Parathyroid adenoma (tissue), 2 donors: ENCODE measurements at regions not wholly inside any gene's neighbourhood (a gene's known extent, or its start where the extent isn't known, plus 50 kb on each side); places are given as distances from the start of the nearest gene placed in this dataset.

Experiments
- H2AFZ ChIP-seq: fragments of 300-600 bp; sonication (generic); one replicate; pipeline ENCODE4 v1.7.0; 2017; ENCODE audit warnings: antibody characterized with exemption, mild to moderate bottlenecking
- H3K27ac ChIP-seq: fragments of 300-600 bp; sonication (generic); one replicate; pipeline ENCODE4 v1.7.0; 2017
- H3K27me3 ChIP-seq: fragments of 300-600 bp; sonication (generic); one replicate; pipeline ENCODE4 v1.7.0; 2017; ENCODE audit warnings: low read length; ENCODE audit not compliant: control insufficient read depth, insufficient read depth
- H3K36me3 ChIP-seq: fragments of 300-600 bp; sonication (generic); one replicate; pipeline ENCODE4 v1.7.0; 2017; ENCODE audit warnings: low read length; ENCODE audit not compliant: control insufficient read depth, insufficient read depth
- H3K4me1 ChIP-seq: fragments of 300-600 bp; sonication (generic); one replicate; pipeline ENCODE4 v1.7.0; 2017; ENCODE audit warnings: control low read depth
- H3K4me2 ChIP-seq: fragments of 300-600 bp; sonication (generic); one replicate; pipeline ENCODE4 v1.7.0; 2017; ENCODE audit warnings: low read length
- H3K4me3 ChIP-seq: fragments of 300-600 bp; sonication (generic); one replicate; pipeline ENCODE4 v1.7.0; 2017; ENCODE audit warnings: low read depth, low read length
- H3K79me2 ChIP-seq: fragments of 300-600 bp; sonication (generic); one replicate; pipeline ENCODE4 v1.7.0; 2017; ENCODE audit warnings: control low read depth
- H3K9ac ChIP-seq: fragments of 300-600 bp; sonication (generic); one replicate; pipeline ENCODE4 v1.7.0; 2017; ENCODE audit warnings: mild to moderate bottlenecking
- H3K9me3 ChIP-seq: fragments of 300-600 bp; sonication (generic); one replicate; pipeline ENCODE4 v1.7.0; 2017; ENCODE audit warnings: low read length; ENCODE audit not compliant: control insufficient read depth
- CTCF ChIP-seq: fragments of 300-600 bp; sonication (generic); IDR thresholded peaks from one replicate; pipeline ENCODE4 v1.7.0; 2017; ENCODE audit warnings: antibody characterized with exemption, mild to moderate bottlenecking
- donor health status: primary hyperparathyroidism.

DNA sequence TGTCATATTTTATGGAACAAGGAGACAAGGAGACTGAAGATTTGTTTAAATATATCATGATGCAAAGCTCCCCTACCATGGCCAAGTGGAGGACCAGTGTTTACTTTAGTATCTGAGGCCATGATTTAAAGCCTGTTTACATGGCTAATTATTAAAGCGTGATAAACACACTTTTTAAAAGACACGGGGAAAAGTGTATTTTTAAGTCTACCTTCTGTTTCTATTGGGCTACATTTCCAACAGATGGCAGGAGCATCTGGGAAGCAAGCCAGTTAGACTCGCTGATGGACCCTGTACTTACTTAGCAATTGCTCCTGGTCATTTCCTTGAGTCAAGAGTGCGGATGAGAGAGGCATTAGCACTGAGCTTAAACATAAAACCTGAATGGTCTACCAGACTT is 480.3 kb upstream of the SEMA6A start:
- H3K79me2 ChIP-seq: no peaks in the 10 kb centered on the region
- H3K9ac ChIP-seq: no peak overlapping the region
- no peaks in the 10 kb centered on the region for H3K36me3 ChIP-seq
- H3K4me1 ChIP-seq: no peaks in the 10 kb centered on the region
- H3K4me3 ChIP-seq: no peak overlapping the region
- no peak overlapping the region for H3K27ac ChIP-seq
- H3K4me2 ChIP-seq: no peak overlapping the region
- TF ChIP-seq CTCF: no peak
- H3K9me3 ChIP-seq: no peaks in the 10 kb centered on the region
- H2AFZ ChIP-seq: no peak overlapping the region
- no peaks in the 10 kb centered on the region for H3K27me3 ChIP-seq

DNA sequence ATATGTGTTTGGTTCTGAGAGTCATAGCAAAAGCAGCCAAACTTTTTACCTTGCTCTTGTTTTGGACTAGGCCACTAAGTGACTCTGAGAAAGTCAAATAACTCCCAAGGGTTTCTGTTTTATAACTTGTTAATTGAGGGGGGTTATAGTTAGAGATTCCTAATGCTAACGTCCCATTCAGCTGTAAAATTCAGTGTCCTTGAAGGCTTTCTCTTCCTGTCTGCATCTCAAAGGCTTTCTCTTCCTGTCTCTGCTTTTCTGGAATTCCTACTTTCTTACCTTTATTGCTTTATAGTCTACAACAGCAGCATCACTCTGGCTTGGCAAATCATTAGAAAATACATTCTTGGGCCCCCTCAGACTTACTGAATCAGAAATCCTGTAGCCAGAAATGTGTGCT is 479.5 kb upstream of the SEMA6A start:
- H3K36me3 ChIP-seq: no peaks in the 10 kb centered on the region
- H2AFZ ChIP-seq: no peak overlapping the region
- H3K9me3 ChIP-seq: no peaks in the 10 kb centered on the region
- H3K4me1 ChIP-seq: no peaks in the 10 kb centered on the region
- H3K4me2 ChIP-seq: no peak overlapping the region
- H3K27ac ChIP-seq: no peak overlapping the region
- H3K27me3 ChIP-seq: no peaks in the 10 kb centered on the region
- no peak for TF ChIP-seq CTCF
- H3K79me2 ChIP-seq: no peaks in the 10 kb centered on the region
- H3K4me3 ChIP-seq: no peak overlapping the region
- H3K9ac ChIP-seq: no peak overlapping the region

DNA sequence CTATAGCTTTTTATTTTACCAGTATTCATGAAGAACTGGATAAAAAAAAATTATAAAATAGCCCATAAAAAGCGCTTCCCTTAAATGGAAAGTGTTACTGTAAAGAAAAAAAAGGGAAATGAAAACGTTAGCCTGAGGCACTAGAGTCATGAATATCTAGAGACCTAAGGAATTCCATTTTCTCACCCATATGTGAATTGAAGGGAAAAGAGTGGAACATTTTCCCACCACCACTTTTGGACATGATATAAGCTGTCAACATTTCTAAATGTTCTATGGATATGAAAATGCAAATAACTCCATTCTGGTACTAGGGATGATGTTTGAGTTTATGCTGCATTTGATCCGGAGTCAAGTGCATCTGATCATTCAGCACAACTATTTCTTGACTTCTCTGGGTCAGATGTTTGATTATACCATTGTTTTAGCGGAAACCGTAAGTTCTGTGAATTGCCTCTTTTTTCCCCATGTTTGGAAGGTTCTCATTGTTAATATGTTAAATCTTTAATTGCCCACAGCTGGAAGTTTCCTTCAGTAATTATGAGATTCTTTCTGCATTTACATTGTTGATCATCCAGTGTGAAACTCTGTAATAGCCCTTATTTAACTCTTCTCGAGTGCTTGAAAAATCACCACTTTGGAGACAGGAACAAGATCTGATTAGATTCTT is 467.4 kb upstream of the SEMA6A start:
- no peaks in the 10 kb centered on the region for H3K4me1 ChIP-seq
- H3K27ac ChIP-seq: no peak overlapping the region
- no peak for TF ChIP-seq CTCF
- no peaks in the 10 kb centered on the region for H3K9me3 ChIP-seq
- H3K4me2 ChIP-seq: no peak overlapping the region
- no peaks in the 10 kb centered on the region for H3K36me3 ChIP-seq
- H2AFZ ChIP-seq: no peak overlapping the region
- H3K9ac ChIP-seq: no peak overlapping the region
- H3K27me3 ChIP-seq: no peaks in the 10 kb centered on the region
- no peak overlapping the region for H3K4me3 ChIP-seq
- H3K79me2 ChIP-seq: no peaks in the 10 kb centered on the region

DNA sequence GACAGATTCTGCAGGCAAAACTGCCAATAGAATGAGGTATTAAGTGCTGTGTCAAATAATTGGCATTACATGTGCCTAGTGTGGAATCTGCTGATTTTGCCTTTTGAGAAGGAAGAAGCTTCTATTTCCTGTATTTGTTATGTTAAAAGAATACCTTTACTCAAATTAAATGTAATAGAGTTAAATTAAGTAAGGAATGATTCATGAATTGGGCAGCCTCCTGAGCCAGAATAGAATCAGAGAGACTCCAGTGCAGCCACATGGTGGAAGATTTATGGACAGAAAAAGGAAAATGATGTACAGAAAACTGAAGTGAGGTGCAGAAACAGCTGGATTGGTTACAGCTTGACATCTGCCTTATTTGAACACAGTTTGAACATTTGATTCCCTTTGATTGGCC is 464.4 kb upstream of the SEMA6A start:
- H3K4me2 ChIP-seq: no peak overlapping the region
- no peak for TF ChIP-seq CTCF
- H3K27ac ChIP-seq: no peak overlapping the region
- no peaks in the 10 kb centered on the region for H3K36me3 ChIP-seq
- H3K9ac ChIP-seq: no peak overlapping the region
- H3K4me3 ChIP-seq: no peak overlapping the region
- H3K27me3 ChIP-seq: no peaks in the 10 kb centered on the region
- no peaks in the 10 kb centered on the region for H3K4me1 ChIP-seq
- no peaks in the 10 kb centered on the region for H3K79me2 ChIP-seq
- no peak overlapping the region for H2AFZ ChIP-seq
- H3K9me3 ChIP-seq: no peaks in the 10 kb centered on the region

- no peak for TF ChIP-seq CTCF
- Histone ChIP-seq H3K27ac (no peak overlapping the region), H3K9me3 (no peaks in the 10 kb centered on the region), H3K4me3 (no peak overlapping the region), H2AFZ (no peak overlapping the region), H3K36me3 (no peaks in the 10 kb centered on the region), H3K4me1 (no peaks in the 10 kb centered on the region), H3K79me2 (no peaks in the 10 kb centered on the region), H3K27me3 (no peaks in the 10 kb centered on the region), H3K9ac (no peak overlapping the region), H3K4me2 (no peak overlapping the region)
These were observed 452.8 kb upstream of the SEMA6A start for GRCh38 chr5:117027384-117027783.
